ENCODE measurements at regions not wholly inside any gene's neighbourhood (a gene's known extent, or its start where the extent isn't known, plus 50 kb on each side); places are given as distances from the start of the nearest gene placed in this dataset.

- DNase-seq: no peak
Measured at GRCh38 chr5:175236176-175236575, 207.8 kb downstream of the DRD1 start.

GRCh38 chr5:175235251-175235960 lies 208.6 kb downstream of the DRD1 start:
- no peak for DNase-seq

- DNase-seq: no peak
Measured at GRCh38 chr5:175230299-175230698, 213.7 kb downstream of the DRD1 start.

GRCh38 chr5:175226506-175226905 lies 217.5 kb downstream of the DRD1 start:
- DNase-seq: no peak

GRCh38 chr5:175223291-175223690 lies 220.7 kb downstream of the DRD1 start:
- DNase-seq: no peak

GRCh38 chr5:175222621-175223020 lies 221.4 kb downstream of the DRD1 start:
- no peak for DNase-seq

- DNase-seq: no peak
Measured at GRCh38 chr5:175220549-175220948, 223.4 kb downstream of the DRD1 start.

- DNase-seq: no peak
Measured at GRCh38 chr5:175219366-175219765, 224.6 kb downstream of the DRD1 start.

- no peak for DNase-seq
Measured at GRCh38 chr5:175216991-175217390, 227.0 kb downstream of the DRD1 start.

- no peak for DNase-seq
Measured at GRCh38 chr5:175215906-175216305, 228.1 kb downstream of the DRD1 start.

- no peak for DNase-seq
Measured at GRCh38 chr5:175214152-175214551, 229.8 kb downstream of the DRD1 start.

- no peak for DNase-seq
Measured at GRCh38 chr5:175211956-175212756, 231.8 kb downstream of the DRD1 start.

GRCh38 chr5:175207321-175208040 lies 236.5 kb downstream of the DRD1 start:
- no peak for DNase-seq

GRCh38 chr5:175206669-175207068 lies 237.3 kb downstream of the DRD1 start:
- no peak for DNase-seq

GRCh38 chr5:175202463-175203068 lies 241.4 kb downstream of the DRD1 start:
- no peak for DNase-seq

- DNase-seq: no peak
Measured at GRCh38 chr5:175201393-175201792, 242.6 kb downstream of the DRD1 start.

- DNase-seq: no peak
Measured at GRCh38 chr5:175195698-175196656, 248.0 kb downstream of the DRD1 start.

GRCh38 chr5:175181331-175181730 lies 262.7 kb downstream of the DRD1 start:
- DNase-seq: no peak

GRCh38 chr5:175170899-175171298 lies 273.1 kb downstream of the DRD1 start:
- no peak for DNase-seq

GRCh38 chr5:175168882-175169507 lies 275.0 kb downstream of the DRD1 start:
- no peak for DNase-seq

GRCh38 chr5:175166026-175166425 lies 278.0 kb downstream of the DRD1 start:
- DNase-seq: no peak

All from inflammatory macrophage (primary cell).